Stimulated activated memory B cell treated with anti-CD40 and anti-IgM and Interleukin-4, amounts not matched to agents 10 μg/mL and 1 μg/mL and 100 μg/mL, for 72 hours (primary cell): ENCODE measurements at regions not wholly inside any gene's neighbourhood (a gene's known extent, or its start where the extent isn't known, plus 50 kb on each side); places are given as distances from the start of the nearest gene placed in this dataset.
"Not testable (repeated sequence)": the region's sequence is repeated elsewhere in the genome, so short reads cannot be mapped to it uniquely, and the experiment has no call there.

Experiments
- ATAC-seq: fragments of 150-1000 bp; cut with Tn5 transposase; 2 replicates; pipeline ENCODE4 v1.10.0; 2021
- H3K27ac Mint-ChIP-seq: one replicate; pipeline ENCODE4 v1.8.0; 2022; ENCODE audit warnings: mild to moderate bottlenecking, mixed read lengths
- H3K27me3 Mint-ChIP-seq: one replicate; pipeline ENCODE4 v1.8.0; 2022; ENCODE audit warnings: mixed read lengths
- H3K36me3 Mint-ChIP-seq: one replicate; pipeline ENCODE4 v1.8.0; 2022; ENCODE audit warnings: mixed read lengths
- H3K4me1 Mint-ChIP-seq: one replicate; pipeline ENCODE4 v1.8.0; 2022; ENCODE audit warnings: mixed read lengths
- H3K4me3 Mint-ChIP-seq: one replicate; pipeline ENCODE4 v1.8.0; 2022; ENCODE audit warnings: mild to moderate bottlenecking, moderate library complexity, mixed read lengths
- H3K9me3 Mint-ChIP-seq: one replicate; pipeline ENCODE4 v1.8.0; 2022; ENCODE audit warnings: mixed read lengths

- ATAC-seq: no peak
- Mint-ChIP-seq H3K4me1 (peaks cover 53% of the 10 kb centered on the region), H3K4me3 (no peak overlapping the region), H3K27ac (peak overlapping the region; percentile 99), H3K27me3 (no peaks in the 10 kb centered on the region), H3K9me3 (no peaks in the 10 kb centered on the region), H3K36me3 (peaks cover 7% of the 10 kb centered on the region)
These were observed 250.8 kb downstream of the SEC61B start for GRCh38 chr9:99472916-99473245.

- Mint-ChIP-seq H3K4me1 (peaks cover 52% of the 10 kb centered on the region), H3K4me3 (no peak overlapping the region), H3K9me3 (no peaks in the 10 kb centered on the region), H3K27me3 (no peaks in the 10 kb centered on the region), H3K36me3 (peaks cover under 1% of the 10 kb centered on the region), H3K27ac (peak overlapping the region; percentile 99)
- ATAC-seq: no peak
These were observed 252.1 kb downstream of the SEC61B start for GRCh38 chr9:99474186-99474585.

GRCh38 chr9:99475401-99476065 is 253.5 kb downstream of the SEC61B start:
- Mint-ChIP-seq H3K27me3 (no peaks in the 10 kb centered on the region), H3K9me3 (no peaks in the 10 kb centered on the region), H3K27ac (peak overlapping the region; percentile 75), H3K4me3 (no peak overlapping the region), H3K4me1 (peaks cover 52% of the 10 kb centered on the region), H3K36me3 (no peaks in the 10 kb centered on the region)
- no peak for ATAC-seq

GRCh38 chr9:99478469-99479027 is 256.5 kb downstream of the SEC61B start:
- Mint-ChIP-seq H3K4me1 (peaks cover 36% of the 10 kb centered on the region), H3K9me3 (peaks cover 3% of the 10 kb centered on the region), H3K27me3 (no peaks in the 10 kb centered on the region), H3K36me3 (peaks cover 5% of the 10 kb centered on the region), H3K4me3 (no peak overlapping the region), H3K27ac (peak overlapping the region; percentile 63)
- no peak for ATAC-seq

GRCh38 chr9:99479929-99480328 is 257.8 kb downstream of the SEC61B start:
- H3K4me3 Mint-ChIP-seq: no peak overlapping the region
- H3K36me3 Mint-ChIP-seq: peaks cover 5% of the 10 kb centered on the region
- peaks cover 24% of the 10 kb centered on the region for H3K4me1 Mint-ChIP-seq
- H3K27me3 Mint-ChIP-seq: no peaks in the 10 kb centered on the region
- ATAC-seq: no peak
- peaks cover 3% of the 10 kb centered on the region for H3K9me3 Mint-ChIP-seq
- H3K27ac Mint-ChIP-seq: peak overlapping the region; percentile 63

GRCh38 chr9:99485459-99485858 is 263.4 kb downstream of the SEC61B start:
- peak overlapping the region; percentile 11 for H3K4me3 Mint-ChIP-seq
- H3K27ac Mint-ChIP-seq: peak overlapping the region; percentile 88
- peaks cover 3% of the 10 kb centered on the region for H3K9me3 Mint-ChIP-seq
- H3K36me3 Mint-ChIP-seq: peaks cover 10% of the 10 kb centered on the region
- ATAC-seq: peak; percentile 85
- no peaks in the 10 kb centered on the region for H3K27me3 Mint-ChIP-seq
- peaks cover 37% of the 10 kb centered on the region for H3K4me1 Mint-ChIP-seq

GRCh38 chr9:99486684-99487083 is 264.6 kb downstream of the SEC61B start:
- Mint-ChIP-seq H3K4me3 (peak overlapping the region; percentile 5), H3K4me1 (peaks cover 35% of the 10 kb centered on the region), H3K36me3 (peaks cover 10% of the 10 kb centered on the region), H3K27me3 (no peaks in the 10 kb centered on the region), H3K9me3 (no peaks in the 10 kb centered on the region), H3K27ac (peak overlapping the region; percentile 88)
- no peak for ATAC-seq

- H3K4me1 Mint-ChIP-seq: peaks cover 47% of the 10 kb centered on the region
- H3K27ac Mint-ChIP-seq: peak overlapping the region; percentile 88
- H3K9me3 Mint-ChIP-seq: no peaks in the 10 kb centered on the region
- ATAC-seq: no peak
- peak overlapping the region; percentile 19 for H3K4me3 Mint-ChIP-seq
- H3K27me3 Mint-ChIP-seq: no peaks in the 10 kb centered on the region
- H3K36me3 Mint-ChIP-seq: peaks cover 5% of the 10 kb centered on the region
These were observed 266.3 kb downstream of the SEC61B start for GRCh38 chr9:99488131-99489059.

- no peak for ATAC-seq
- Mint-ChIP-seq H3K27ac (peak overlapping the region; percentile 88), H3K4me1 (peaks cover 47% of the 10 kb centered on the region), H3K36me3 (peaks cover 5% of the 10 kb centered on the region), H3K4me3 (peak overlapping the region; percentile 19), H3K9me3 (no peaks in the 10 kb centered on the region), H3K27me3 (no peaks in the 10 kb centered on the region)
These were observed 267.0 kb downstream of the SEC61B start for GRCh38 chr9:99489060-99489413.

GRCh38 chr9:99490729-99491128 is 268.6 kb downstream of the SEC61B start:
- peaks cover under 1% of the 10 kb centered on the region for H3K36me3 Mint-ChIP-seq
- H3K27ac Mint-ChIP-seq: peak overlapping the region; percentile 76
- H3K27me3 Mint-ChIP-seq: no peaks in the 10 kb centered on the region
- no peak for ATAC-seq
- no peak overlapping the region for H3K4me3 Mint-ChIP-seq
- H3K9me3 Mint-ChIP-seq: no peaks in the 10 kb centered on the region
- H3K4me1 Mint-ChIP-seq: peaks cover 40% of the 10 kb centered on the region

- Mint-ChIP-seq H3K4me1 (peaks cover 38% of the 10 kb centered on the region), H3K27me3 (no peaks in the 10 kb centered on the region), H3K36me3 (peaks cover 7% of the 10 kb centered on the region), H3K4me3 (peak overlapping the region; percentile 65), H3K9me3 (no peaks in the 10 kb centered on the region), H3K27ac (peak overlapping the region; percentile 76)
- ATAC-seq: peak; percentile 81
These were observed 269.5 kb downstream of the SEC61B start for GRCh38 chr9:99491408-99492158.

GRCh38 chr9:99497641-99498040 is 275.6 kb downstream of the SEC61B start:
- Mint-ChIP-seq H3K4me3 (no peak overlapping the region), H3K27me3 (no peaks in the 10 kb centered on the region)
- peak; percentile 31 for ATAC-seq

GRCh38 chr9:99498979-99499378 is 276.9 kb downstream of the SEC61B start:
- H3K27ac Mint-ChIP-seq, H3K4me1 Mint-ChIP-seq: not testable (repeated sequence)

More at GRCh38 chr9:99497641-99498040, 275.6 kb downstream of the SEC61B start:
- Mint-ChIP-seq H3K36me3 (peaks cover 14% of the 10 kb centered on the region), H3K27ac (peak overlapping the region; percentile 38), H3K9me3 (peaks cover 4% of the 10 kb centered on the region), H3K4me1 (peaks cover 9% of the 10 kb centered on the region)

GRCh38 chr9:99505936-99506335 is 283.9 kb downstream of the SEC61B start:
- ATAC-seq: no peak
- Mint-ChIP-seq H3K27me3 (no peaks in the 10 kb centered on the region), H3K4me1 (peaks cover 34% of the 10 kb centered on the region), H3K4me3 (no peak overlapping the region), H3K36me3 (no peaks in the 10 kb centered on the region), H3K27ac (peak overlapping the region; percentile 60), H3K9me3 (no peaks in the 10 kb centered on the region)

More at GRCh38 chr9:99498979-99499378, 276.9 kb downstream of the SEC61B start:
- H3K36me3 Mint-ChIP-seq: peaks cover 14% of the 10 kb centered on the region
- not testable (repeated sequence) for H3K27me3 Mint-ChIP-seq, ATAC-seq, H3K4me3 Mint-ChIP-seq, H3K9me3 Mint-ChIP-seq
